Fibroblast of lung (primary cell): ENCODE measurements at regions not wholly inside any gene's neighbourhood (a gene's known extent, or its start where the extent isn't known, plus 50 kb on each side); places are given as distances from the start of the nearest gene placed in this dataset.

Experiments used
- CTCF ChIP-seq, 2 donors: IDR thresholded peaks in 1 of 2; conservative IDR thresholded peaks in 1 of 2; 1 replicate in 1 of 2; 2 replicates in 1 of 2; pipeline ENCODE4 v1.5.1; 2011 to 2012; ENCODE audit warnings: low read length in 2 of 2, control low read depth in 1 of 2, inconsistent platforms in 1 of 2, low read depth in 1 of 2, mild to moderate bottlenecking in 1 of 2
- EZH2 ChIP-seq: IDR thresholded peaks from 2 replicates; pipeline ENCODE4 v1.5.1; 2012; ENCODE audit warnings: low read length, control low read depth, mild to moderate bottlenecking; ENCODE audit errors: missing control alignments

- TF ChIP-seq CTCF (conservative IDR thresholded peaks at IDR 0.05 in 1 of 2, IDR thresholded peaks at IDR 0.05 in 1 of 2; ENCODE audit: low read depth in 1 of 2, low read length in 2 of 2) (no peak), EZH2 (no peak)
Observed at GRCh38 chrX:113330416-113330815, 489.8 kb upstream of the AMOT start.
